ENCODE measurements at regions not wholly inside any gene's neighbourhood (a gene's known extent, or its start where the extent isn't known, plus 50 kb on each side); places are given as distances from the start of the nearest gene placed in this dataset.

DNA sequence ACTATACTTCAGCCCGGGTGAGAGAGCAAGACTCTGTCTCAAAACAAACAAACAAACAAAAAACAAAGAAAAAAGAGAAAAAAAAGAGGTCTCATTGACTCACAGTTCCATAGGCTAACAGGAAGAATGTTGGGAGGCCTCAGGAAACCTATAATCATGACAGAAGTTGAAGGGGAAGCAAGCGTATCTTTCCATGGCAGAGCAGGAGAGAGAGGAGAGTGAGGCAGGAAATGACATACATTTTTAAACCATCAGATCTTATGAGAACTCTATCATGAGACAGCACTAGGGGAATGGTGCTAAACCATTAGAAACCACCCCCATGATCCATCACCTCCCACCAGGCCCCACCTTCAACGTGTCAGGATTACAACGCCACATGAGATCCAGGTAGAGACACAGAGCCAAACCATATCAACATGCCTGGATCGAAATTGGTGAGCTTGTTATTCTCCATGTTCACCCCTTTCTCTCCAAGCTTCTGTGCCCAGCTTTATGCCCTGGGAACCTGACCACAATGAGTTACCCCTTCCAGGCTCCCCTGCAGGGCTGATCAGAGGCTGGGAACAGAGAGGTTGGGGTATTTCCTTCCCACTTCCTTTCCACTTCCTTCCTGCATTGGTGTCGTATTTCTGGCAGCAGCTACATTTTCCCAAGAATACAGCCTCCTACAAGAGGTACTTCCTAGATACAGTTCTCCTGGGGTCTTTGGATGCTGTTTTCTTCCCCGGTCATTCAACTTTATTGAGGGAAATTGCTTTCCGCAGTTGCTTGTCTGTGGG lies 219.3 kb upstream of the FLRT2 start:
- TF ChIP-seq, protein P1, sequence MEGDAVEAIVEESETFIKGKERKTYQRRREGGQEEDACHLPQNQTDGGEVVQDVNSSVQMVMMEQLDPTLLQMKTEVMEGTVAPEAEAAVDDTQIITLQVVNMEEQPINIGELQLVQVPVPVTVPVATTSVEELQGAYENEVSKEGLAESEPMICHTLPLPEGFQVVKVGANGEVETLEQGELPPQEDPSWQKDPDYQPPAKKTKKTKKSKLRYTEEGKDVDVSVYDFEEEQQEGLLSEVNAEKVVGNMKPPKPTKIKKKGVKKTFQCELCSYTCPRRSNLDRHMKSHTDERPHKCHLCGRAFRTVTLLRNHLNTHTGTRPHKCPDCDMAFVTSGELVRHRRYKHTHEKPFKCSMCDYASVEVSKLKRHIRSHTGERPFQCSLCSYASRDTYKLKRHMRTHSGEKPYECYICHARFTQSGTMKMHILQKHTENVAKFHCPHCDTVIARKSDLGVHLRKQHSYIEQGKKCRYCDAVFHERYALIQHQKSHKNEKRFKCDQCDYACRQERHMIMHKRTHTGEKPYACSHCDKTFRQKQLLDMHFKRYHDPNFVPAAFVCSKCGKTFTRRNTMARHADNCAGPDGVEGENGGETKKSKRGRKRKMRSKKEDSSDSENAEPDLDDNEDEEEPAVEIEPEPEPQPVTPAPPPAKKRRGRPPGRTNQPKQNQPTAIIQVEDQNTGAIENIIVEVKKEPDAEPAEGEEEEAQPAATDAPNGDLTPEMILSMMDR (IDR thresholded peaks at IDR 0.05) = no peak
- no peak for TF ChIP-seq POLR2A (IDR thresholded peaks at IDR 0.05)
